ENCODE measurements at regions not wholly inside any gene's neighbourhood (a gene's known extent, or its start where the extent isn't known, plus 50 kb on each side); places are given as distances from the start of the nearest gene placed in this dataset.
"Not testable (repeated sequence)": the region's sequence is repeated elsewhere in the genome, so short reads cannot be mapped to it uniquely, and the experiment has no call there.

DNA sequence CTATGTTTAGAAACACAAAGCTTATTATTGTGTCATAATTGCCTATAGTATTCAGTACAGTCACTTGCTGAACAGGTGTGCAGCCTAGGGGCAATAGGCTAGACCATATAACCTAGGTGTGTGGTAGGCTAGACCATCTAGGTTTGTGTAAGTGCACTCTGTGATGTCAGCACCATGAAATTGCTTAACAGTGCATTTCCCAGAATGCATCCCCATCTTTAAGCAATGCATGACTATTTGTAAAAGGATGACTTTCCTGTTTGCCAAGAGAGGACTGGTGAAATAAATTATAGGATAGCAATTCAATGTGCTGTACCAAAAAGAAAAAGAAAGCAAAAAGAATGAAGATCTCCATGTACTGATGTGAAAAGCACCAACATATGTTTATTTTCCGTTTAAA, 288.7 kb upstream of the AUTS2 start:
- DNase-seq, result no peak

DNA sequence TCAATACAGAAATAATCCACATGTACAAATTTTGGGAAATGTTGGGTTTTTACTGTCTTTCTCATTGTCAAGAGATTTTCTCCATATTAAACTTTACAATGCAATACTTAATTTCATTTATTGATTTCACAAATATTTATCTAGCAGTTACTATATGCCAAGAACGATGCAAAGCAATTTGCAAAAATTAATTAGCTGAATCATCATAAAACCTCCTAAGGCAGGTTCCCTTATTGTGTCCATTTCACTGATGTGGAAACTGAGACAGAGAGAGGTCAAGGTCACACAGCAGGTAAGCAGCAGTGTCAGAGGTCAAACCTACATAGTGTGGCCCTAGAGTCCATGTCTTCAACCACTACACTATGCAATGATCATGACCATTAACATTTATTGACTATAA, 286.8 kb upstream of the AUTS2 start:
- DNase-seq, result no peak

- not testable (repeated sequence) for DNase-seq
These were observed 284.4 kb upstream of the AUTS2 start for GRCh38 chr7:69313852-69314251.

- no peak for DNase-seq
These were observed 279.5 kb upstream of the AUTS2 start for GRCh38 chr7:69318794-69319193.

DNA sequence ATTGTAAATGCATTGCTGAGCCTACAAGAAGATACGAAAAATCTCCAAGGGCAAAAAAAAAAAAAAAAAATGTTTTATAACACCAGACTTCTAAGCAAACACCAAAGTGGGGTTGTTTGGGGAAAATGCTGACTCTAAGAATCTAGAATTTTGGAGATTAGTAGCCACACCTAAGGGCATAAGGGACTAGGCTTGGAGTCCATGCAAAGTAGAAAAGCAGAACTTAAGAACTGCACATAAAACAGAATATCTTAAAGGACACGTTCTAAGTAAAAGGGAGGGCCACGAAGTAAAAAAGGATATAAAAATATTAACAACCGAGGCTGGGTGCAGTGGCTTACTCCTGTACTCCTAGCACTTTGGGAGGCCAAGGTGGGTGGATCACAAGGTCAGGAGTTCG, 269.8 kb upstream of the AUTS2 start:
- no peak for DNase-seq

GRCh38 chr7:69334701-69335100, 263.6 kb upstream of the AUTS2 start:
- DNase-seq, result no peak

DNA sequence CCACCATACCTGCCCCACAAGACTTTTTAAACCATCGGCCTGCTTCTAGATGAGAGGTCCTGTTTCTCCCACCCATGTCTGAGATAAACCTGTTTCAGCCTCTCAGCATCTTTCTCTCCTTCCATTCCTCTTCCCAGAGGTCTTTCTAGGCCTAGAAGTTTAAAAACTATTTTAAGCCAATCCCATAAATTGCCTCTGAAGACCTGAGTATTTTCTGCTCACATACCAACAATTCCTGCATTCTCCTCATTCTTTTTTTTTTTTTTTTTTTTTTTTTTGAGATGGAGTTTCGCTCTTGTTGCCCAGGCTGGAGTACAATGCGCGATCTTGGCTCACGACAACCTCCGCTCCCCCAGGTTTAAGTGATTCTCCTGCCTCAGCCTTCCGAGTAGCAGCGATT, 262.9 kb upstream of the AUTS2 start:
- DNase-seq, result no peak

DNA sequence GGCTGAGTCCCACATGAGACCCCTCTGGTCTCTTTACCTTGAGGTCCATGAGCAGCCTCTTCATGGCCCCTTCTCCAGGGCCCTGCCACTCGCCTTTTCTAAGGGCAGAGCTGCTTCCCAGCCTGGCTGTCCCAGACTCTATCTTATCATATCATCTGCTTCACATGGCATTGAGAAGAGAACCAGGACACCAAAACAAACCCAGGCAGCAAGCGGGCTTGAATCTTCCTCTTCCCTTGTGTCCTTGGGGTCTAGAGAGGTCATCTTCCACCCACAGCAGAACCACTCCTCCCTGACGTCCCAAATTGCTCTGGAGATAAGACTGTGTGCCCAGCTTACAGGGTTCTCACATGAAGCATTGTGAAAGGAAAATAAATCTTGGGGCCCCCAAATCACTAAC, 261.3 kb upstream of the AUTS2 start:
- no peak for DNase-seq

- DNase-seq, result no peak
These were observed 260.1 kb upstream of the AUTS2 start for GRCh38 chr7:69338144-69338543.

- DNase-seq, result no peak
These were observed 257.0 kb upstream of the AUTS2 start for GRCh38 chr7:69341288-69341687.

DNA sequence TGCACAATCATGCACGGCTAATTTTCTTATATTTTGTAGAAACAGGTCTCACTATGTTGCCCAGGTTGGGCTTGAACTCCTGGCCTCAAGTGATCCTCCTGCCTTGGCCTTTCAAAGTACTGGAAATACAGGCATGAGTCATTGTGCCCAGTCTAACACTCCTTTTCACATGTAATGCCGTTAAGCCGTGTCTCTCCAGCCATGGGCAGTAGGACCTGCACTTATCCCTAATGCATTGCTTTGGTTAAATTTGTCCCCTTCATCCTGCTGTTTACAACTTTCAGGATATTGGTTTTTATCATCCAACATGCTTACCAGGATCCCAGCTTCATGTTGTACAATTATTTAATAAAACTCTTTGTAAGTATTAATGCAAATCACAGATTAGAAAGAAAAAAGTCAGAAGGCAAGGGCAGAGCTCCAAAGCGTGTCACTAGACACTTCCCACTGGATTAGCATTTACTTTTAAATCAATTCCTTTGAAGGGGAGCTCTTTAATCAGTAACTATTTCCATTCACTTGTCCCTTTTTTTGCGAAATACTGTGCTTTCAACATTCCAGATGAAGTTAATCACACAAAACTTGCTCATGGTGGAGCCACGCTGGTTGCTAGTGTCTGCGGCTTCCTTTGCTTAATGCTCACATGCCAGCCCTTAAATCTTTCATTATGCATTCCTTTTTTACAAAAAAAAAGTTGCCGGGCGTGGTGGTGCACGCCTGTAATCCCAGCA, 256.0 kb upstream of the AUTS2 start:
- no peak for DNase-seq

- no peak for DNase-seq
These were observed 249.0 kb upstream of the AUTS2 start for GRCh38 chr7:69349291-69349690.

DNA sequence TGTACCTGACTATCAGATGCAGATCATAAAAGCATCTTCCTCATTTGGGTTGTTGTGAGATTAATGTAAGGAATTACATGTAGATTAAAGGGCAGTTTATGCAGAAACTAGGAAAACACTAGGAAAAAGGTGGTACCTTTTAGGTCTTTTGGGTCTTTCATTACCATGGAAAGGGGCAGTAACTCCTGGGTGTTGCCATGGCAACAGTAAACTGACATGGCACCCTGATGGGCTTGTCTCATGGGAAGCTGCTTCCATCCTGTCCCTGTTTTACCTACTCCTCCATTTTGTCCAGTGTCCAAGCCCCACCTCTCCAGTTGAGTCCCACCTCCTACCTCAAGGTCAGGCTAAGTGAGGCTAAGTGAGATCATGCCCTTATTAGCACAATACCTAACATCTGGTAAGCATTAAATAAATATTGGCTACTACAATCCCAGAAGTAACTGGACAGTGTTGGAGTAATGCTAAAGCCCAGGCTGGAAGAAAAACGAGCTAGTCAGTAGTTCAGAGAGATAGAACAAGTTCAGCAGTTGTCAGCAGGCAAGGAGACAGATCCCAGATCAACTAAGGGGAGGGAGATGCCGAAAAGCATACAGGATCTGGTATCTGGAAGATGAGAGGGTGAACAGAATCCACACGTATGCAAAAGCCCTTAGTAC, 240.0 kb upstream of the AUTS2 start:
- DNase-seq, result no peak

GRCh38 chr7:69359003-69359700, 239.1 kb upstream of the AUTS2 start:
- DNase-seq, result no peak

GRCh38 chr7:69360913-69361312, 237.4 kb upstream of the AUTS2 start:
- no peak for DNase-seq

GRCh38 chr7:69363136-69363535, 235.1 kb upstream of the AUTS2 start:
- DNase-seq, result no peak

GRCh38 chr7:69364813-69365643, 233.2 kb upstream of the AUTS2 start:
- DNase-seq, result no peak

DNA sequence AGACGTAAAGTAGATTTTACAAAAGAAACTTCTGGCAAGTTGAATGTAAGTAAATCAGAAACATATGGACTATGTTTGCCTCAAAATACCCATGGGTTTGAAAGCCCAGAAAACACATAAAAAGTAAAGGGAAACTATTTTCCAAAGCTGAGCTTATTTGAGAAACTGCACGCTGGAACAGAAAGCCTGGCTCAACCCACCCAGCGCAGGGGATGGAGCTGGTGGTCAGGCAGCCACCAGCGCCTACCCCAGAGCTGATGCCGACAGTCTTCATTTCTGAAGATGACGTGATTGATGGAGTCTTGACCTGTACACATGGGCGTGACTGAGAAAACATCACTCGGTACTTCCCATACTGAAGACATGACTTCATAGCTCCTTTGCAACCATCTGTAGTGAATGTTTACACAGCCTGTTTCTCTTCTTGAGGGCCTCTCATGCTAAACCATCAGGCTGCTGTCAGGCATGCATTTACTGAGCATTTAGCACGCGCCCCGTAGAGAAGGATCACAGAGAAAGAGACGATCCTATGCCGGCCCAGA, 232.6 kb upstream of the AUTS2 start:
- DNase-seq, result no peak

DNA sequence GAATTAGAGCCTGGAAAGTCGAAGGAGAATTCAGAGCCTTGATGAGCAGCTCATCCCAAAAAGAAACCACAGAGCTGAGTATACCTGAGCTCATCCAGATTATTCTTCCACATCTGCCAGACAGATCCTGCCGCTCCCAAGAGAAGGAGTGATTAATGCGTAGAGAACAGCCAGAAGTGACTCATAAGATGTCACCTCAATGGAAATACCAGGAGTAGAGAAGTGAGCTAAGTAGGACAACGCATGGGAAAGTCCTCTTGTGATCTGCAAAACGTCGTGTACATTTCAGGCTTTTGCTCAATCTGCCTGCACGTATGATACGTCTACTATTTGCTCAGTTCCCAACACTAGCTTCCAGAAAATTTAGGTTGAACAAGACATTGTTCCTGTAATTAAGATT, 230.5 kb upstream of the AUTS2 start:
- DNase-seq, result no peak

DNA sequence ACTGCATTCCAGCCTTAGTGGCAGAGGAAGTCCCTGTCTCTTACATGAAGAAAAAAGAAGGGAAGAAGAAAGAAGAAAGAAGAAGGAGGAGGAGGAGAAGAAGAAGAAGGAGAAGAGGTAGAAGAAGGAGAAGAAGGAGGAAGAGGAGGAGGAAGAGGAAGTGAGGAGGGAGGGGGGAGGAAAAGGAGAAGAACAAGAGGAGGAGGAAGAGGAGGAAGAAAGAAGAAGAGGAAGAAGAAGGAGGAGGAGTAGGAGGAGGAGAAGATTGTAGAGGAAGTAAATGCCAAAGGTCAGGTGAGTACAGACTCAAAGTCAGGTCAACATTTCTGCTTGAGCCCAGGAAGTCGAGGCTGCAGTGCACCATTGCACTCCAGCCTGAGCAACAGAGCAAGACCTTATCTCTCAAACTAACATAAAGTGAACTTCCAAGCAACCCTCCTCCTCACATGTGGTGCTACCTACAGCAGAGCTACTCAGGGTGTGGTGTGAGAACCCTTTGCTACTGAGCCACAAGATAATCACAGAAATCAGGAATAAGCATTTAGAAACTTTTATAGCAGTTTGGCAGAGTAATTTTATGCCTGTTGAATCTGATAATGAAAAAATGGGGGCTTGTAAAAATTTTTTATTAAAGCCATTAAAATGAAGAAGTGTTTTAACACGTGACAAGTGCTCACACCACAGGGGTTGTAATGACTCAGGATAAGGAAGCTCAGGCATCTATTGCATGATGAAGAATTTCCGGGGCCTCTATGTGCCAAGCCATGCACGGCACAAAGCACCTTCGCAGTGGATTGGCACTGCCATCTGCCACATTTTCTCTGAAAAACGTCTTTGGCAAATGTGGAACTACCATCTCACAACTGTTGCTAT, 224.9 kb upstream of the AUTS2 start:
- DNase-seq, result no peak

- no peak for DNase-seq
These were observed 224.2 kb upstream of the AUTS2 start for GRCh38 chr7:69374044-69374425.

DNA sequence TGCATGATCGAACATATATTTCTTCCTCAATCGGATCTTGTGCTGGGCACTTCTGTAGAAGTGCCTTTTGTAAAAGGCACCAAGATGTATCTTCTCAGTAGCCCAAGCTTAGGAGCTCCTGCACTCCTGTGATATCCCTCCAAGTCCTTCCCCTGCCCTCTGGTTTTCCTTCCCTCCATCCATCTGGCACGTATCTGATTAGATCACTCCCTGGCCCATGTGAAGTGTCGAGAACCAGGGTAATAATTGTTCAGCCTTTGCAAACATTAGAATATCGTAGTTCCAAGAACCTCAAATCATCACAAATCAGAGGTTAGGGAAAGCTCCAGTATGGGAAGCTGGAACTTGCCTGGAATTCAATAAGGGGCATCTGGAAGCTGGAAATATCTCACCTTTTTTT, 221.1 kb upstream of the AUTS2 start:
- no peak for DNase-seq

Data from CD4-positive, alpha-beta T cell treated with Interferon alpha-2 for 1 hour (primary cell).